ENCODE measurements at regions not wholly inside any gene's neighbourhood (a gene's known extent, or its start where the extent isn't known, plus 50 kb on each side); places are given as distances from the start of the nearest gene placed in this dataset.

- TF ChIP-seq POLR2A (IDR thresholded peaks at IDR 0.05; ENCODE audit: low read depth, low read length), result no peak
- TF ChIP-seq POLR2AphosphoS5 (IDR thresholded peaks at IDR 0.05; ENCODE audit: low read depth, low read length), result no peak
Observed at GRCh38 chr2:192311701-192312460, 117.1 kb upstream of the TMEFF2 start.

Measured in GM12892 (cell line).